SU-DHL-6 (cell line): ENCODE measurements at regions not wholly inside any gene's neighbourhood (a gene's known extent, or its start where the extent isn't known, plus 50 kb on each side); places are given as distances from the start of the nearest gene placed in this dataset.

ENCODE experiments used
- CTCF ChIP-seq: fragments of 200-600 bp; sonication (generic); IDR thresholded peaks from one replicate; pipeline ENCODE4 v1.5.1; 2017; ENCODE audit warnings: antibody characterized with exemption, mild to moderate bottlenecking, low read length, moderate library complexity; ENCODE audit not compliant: insufficient read depth, poor library complexity, severe bottlenecking
- EZH2phosphoT487 ChIP-seq: fragments of 200-600 bp; sonication (generic), shearing (Covaris generic); conservative IDR thresholded peaks from 2 replicates; pipeline ENCODE4 v1.6.1; 2018; ENCODE audit warnings: mild to moderate bottlenecking, antibody characterized with exemption, low read length, moderate library complexity, mixed read lengths

GRCh38 chr2:121093692-121094091 lies 191.3 kb downstream of the TFCP2L1 start:
- TF ChIP-seq CTCF, result no peak
- TF ChIP-seq EZH2phosphoT487, result no peak
